Renal cortex interstitium (tissue), 11 donors: ENCODE measurements at regions not wholly inside any gene's neighbourhood (a gene's known extent, or its start where the extent isn't known, plus 50 kb on each side); places are given as distances from the start of the nearest gene placed in this dataset.
A peak's percentile ranks its signal among the peaks of the same experiment; 100 is the strongest.

Source experiments
- DNase-seq, 11 donors: peaks; one replicate each; pipeline ENCODE4 v3.0.0-alpha.2; 2013; ENCODE audit warnings: low read depth in 9 of 11, low spot score in 4 of 11; ENCODE audit errors: extremely low read depth in 1 of 11

DNA sequence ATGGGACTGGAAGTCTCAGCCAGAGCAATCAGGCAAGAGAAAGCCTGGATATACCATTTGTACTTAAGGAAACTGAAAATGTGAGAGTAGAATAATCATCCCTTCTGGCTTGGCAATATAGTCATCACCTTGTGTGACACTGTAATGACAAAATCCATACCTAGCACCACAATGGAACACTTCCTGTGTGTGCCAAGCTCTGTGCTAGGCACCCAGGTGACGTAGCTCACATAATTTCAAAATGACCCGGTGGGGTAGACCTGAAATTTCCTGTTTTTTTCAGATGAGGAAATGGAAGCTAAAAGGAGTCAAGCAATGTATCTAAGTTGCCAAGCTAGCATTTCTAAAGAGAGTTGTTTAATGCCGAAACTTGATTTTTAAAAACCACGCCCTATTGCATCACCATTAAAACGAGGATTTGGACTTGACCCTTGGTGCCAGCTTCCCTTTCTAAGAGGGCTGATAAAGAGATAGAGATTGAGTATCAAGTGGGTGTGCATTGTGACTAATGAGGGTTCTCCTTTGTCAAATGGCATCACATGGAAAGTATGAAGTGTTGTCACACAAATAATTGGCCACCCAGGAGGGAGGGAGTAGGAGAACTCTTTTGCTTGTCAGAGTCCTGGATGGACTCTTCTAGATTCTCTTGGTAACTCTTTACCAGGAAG, 141.3 kb upstream of the PDZRN3 start:
- DNase-seq, result no peak

DNA sequence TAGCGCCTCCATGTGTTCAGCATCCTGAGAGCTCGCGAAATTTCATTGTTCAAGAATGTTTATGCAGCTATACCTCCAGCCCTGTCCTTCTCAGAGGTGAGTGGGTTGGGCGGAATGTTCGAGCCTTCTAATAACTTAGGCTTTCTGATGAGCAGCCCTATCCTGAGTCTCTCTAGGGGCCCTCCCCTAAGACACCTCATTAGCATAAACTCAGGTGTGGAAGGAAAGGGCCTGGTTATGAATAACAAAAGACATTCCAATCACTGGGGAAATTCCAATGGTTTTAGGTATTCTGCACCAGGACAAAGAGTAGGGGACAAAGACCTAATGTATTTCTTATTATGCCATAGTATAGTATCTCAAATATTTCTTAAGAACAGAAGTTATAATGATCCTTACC, 138.1 kb upstream of the PDZRN3 start:
- DNase-seq, result no peak

DNA sequence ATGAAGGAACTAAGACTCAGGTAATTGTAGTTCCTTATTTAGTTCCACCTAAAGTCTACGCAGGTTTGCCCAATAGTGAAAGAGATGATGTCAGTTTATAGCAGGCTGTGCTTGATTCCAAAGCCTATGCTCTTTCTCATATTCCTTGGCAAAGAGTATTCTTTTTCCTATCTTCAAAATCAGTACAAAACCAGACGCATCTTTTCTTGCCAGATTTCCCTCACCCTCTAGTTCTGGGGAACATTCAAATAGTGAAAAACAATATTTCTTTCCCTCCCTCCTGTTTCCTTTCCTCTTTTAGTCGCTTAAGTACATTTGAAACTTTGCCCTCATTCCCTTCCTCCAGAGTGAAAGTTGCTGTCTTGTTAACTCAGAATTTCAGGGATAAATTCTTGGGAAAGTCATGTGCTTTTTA, 134.6 kb upstream of the PDZRN3 start:
- DNase-seq, result no peak

DNA sequence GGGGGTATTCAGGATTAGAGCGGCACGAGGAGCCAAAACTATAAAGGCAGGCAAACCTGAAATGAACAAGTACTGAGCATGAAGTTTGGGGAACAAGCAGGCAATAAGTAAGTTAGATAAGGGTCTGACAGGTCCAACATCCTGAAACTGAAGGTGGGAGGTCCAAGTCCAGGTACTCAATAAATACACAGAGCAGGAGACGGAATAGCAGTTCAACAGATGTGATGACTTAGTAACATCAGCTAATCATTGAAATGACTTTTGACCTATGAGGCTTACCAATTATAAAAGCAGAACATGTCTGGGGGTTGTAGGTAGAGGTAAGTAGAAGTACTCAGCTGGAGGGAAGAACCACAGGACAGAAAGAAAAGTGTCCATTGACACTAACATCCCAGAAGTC, 132.8 kb upstream of the PDZRN3 start:
- DNase-seq, result no peak

DNA sequence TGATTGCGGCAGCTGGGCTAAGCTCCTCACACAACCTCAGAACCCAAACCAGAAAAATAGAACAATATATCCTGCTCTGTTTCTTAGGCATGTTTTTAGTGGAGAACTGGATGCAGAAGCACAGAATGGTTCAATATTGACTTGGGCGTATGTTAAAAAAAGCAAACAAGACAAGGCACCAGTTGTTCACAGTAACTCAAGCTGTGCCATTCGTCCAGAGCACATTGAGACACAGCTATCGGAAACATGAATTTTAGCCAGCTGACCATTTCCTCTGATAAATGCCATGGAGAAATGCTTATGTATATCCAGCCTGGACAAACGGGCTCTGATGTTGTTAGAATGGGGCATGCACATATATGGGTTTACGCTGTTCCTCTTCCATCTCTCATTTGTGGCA, 129.2 kb upstream of the PDZRN3 start:
- DNase-seq, result no peak

DNA sequence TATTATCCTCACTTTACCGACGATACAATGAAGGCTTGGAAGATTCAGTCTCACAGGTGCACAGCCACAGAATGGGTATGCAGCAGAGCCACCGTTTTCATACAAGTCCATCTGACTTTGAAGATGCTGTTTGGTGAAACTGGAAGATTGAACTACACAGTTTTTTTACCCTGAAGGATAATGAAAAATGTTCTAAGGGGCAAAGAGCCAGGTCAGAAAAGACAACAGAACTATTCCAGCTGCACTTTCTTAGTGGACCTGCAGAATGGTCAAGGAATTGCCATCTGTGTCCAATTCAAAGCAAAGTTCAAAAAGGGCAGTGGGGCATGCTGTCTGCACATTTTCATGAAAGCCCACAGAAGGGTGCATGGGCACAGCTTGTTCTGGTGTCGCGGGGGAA, 127.6 kb upstream of the PDZRN3 start:
- no peak for DNase-seq

DNA sequence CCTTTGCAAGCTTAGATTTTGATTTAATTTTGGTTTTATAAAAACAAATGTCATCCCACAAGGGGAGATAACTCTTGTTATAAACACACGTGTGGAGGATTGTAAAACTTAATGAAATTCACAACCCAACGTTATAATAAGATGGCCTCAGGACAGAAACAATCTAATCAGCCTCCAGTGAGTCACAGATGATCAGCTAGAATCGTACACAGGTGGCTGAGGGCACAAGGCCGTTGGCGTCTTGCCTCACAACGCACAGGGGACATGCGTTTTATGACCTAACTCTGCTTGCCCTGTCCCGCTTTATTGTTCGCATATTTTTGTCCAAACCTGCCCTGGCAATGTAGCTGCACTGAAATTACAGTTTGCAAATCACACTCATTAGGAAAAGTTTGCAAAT, 121.9 kb upstream of the PDZRN3 start:
- DNase-seq, result no peak

DNA sequence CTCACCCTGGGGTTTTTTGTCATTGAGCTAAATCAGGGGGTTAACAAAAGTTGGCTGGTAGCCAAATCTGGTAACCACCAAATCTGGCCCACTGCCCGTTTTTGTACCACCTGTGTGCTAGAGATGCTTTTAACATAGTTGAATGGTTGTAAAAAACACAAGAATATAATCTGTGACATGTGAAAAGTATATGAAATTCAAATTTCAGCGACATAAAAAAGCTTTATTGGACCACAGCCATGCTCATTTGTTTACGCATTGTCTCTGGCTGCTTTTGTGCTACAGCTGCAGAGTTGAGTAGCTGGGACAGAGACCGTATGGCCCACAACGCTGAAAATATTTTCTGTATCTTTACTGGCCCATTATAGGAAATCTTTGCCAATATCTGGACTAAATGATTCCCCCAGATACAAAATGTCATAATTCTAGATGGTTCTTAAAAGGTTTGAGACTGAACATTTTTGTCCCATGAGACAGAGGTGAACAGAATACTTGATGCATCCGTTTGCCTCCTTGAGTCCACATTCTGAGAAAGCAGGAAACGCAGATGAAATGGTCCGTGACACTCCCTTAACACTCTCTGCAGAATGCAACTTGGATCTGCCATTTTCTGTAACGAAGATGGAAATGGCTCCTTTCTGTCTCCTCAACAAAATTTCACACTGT, 120.9 kb upstream of the PDZRN3 start:
- DNase-seq, result peak in 2 of 11 donors; percentile 43 to 44

DNA sequence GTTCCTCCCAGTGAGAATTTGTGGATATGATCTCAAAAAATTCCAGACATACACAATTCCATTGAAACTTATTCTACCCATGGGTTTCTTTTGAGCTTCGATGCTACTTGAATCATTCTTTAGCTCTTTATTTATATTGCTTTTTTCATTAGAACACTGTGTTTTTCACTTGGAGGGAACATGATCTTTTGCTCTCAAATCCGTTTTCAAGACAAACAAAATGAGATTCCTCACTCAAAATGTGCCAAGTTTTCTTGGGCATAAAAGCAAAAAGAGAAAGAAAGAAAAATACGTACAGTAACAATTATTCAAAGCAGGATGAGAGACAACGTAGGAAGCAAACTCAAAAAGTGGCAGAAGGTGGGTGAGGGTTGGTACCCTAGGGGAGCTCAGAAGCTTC, 118.8 kb upstream of the PDZRN3 start:
- no peak for DNase-seq

DNA sequence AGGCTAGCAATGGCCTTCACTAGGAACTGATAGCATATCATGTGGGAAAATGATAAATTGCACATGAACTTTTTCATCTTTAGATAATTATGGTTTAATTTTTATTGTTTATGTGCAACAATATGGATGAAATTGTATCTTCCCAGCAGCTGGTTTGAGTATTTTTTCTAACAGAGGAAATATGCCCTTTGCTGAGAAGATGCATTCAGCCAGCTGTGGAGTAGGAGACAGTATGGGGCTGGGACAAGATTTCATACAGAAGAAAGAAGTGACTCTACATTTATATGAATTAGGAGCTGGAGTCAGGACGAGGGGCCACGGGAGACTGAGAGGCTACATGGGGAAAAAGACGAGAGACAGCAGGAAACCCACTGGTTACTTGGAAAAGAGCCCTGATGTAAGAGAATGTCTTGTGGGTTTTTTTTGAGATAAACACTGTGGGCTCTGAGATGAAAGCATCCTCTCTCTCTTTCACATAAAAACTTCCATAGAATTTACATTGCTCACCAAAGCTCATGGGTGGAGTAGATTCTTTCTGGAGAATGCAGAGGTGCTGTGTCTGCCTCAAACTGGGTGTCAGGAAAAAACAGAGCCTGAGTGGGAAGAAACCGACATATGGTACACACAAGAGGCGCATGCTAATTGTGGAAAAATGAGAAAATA, 115.2 kb upstream of the PDZRN3 start:
- no peak for DNase-seq

DNA sequence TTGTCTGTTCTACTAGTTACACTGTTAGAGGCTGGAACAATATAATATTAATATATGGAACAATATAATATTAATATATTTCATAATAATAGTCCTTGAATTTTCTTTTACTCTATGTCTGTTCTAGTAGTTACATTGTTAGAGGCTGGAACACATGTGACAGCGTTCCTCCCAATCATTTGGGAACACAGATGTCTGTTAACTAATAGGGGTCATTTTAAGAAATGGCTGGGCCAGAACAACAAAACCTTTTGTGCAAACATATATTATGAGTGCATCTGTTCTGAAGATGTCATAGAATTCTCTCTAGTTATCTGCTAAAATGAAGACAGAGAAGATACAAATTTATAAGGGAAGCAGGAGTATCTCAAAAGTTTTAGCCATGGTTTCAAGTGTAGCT, 114.0 kb upstream of the PDZRN3 start:
- no peak for DNase-seq

DNA sequence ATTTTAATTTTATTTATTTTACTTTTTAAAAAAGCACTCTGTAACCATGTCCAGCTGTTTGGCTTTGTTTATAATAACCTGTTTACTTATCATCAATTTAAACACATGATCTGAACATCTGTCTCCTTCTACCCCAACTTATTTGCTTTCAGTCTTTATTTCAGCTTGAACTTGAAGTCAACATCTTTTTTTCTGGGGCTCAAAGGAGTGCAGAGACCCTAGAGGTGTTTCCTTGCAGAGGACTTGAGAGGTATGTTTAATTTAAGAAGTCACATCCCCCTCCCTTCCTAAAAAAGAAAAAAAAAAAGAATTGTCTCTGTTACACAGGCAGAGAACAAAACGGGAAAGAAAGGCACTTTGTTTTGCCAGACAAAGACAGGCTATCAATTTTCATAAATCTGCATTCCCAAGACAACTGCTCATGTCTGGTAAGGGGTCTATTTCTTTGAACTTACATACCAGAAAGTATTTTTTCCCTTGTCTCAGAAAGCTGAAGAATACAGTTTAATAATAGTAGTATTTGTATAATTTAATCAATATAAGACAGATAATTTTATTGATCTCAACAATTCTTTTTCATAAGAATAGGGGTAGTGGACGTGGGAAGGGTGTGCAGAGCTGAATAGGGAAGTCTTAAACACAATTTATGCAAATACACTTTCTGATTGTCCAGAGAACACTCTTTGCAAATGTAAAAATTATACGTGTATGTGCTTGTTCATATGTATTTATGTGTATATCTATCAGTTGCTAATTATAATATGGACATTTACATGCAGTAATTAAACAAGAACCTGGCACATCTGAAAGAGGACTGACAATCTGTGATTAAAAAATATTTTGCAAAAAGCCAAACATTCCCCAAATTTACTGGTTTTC, 109.7 kb upstream of the PDZRN3 start:
- DNase-seq, result no peak

DNA sequence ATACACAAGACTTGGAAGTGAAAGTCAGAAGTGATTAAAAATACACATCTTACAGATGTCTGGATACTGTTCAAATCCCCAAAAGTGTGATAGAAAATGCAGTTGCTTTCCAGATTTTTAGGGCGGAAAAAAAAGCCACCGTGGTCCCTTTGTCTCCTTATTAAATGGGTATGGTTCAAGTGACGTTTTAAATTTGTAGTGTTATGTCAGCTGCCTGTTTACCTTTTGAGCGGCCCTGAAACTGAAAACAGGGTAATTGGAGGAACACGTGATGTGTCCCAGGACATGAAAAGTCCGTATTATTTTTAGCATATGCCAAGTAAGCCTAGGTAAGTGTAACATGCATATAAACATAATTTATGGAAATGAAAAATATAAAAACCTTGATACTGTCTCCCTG, 109.0 kb upstream of the PDZRN3 start:
- DNase-seq, result no peak

DNA sequence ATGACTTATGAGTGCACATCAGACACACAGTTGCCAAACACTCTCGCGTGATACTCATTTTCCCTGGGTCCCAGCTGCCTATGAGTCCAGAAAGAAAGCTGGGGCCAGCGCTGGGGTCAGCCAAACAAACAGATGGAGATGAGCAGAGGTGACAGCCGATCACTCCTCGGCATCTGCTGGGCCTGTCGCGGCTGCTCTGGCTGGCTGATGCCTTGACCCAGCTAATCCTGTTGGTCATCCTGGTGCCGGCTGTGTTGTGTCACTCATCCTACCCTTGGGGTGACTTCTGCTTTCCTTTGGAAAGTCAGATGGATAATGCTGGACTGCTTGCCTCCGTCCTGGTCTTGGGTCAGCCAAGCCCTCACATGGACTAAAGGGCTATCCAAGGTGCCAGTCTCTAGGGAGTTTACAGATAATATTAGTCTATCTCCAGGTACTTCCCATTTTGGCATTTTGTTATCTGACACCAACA, 105.3 kb upstream of the PDZRN3 start:
- no peak for DNase-seq

DNA sequence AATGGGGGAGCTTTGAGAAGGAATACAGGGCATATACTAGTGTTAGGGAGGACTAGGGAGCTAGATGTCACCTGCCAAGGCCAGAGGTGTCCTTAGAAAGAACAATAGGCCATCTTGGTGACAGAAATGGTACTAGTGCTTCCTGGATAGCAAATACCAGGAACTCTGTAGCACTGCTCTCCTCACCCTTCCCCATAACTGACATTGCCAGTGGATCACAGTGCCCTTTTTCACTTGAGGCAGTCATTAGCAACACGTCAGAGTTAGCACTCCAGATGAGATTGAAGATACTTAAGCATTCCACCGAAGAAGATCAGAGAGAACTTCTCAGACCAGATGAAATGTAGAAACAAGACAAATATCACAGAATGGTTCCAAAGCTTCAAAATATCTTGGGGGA, 103.1 kb upstream of the PDZRN3 start:
- DNase-seq, result no peak

DNA sequence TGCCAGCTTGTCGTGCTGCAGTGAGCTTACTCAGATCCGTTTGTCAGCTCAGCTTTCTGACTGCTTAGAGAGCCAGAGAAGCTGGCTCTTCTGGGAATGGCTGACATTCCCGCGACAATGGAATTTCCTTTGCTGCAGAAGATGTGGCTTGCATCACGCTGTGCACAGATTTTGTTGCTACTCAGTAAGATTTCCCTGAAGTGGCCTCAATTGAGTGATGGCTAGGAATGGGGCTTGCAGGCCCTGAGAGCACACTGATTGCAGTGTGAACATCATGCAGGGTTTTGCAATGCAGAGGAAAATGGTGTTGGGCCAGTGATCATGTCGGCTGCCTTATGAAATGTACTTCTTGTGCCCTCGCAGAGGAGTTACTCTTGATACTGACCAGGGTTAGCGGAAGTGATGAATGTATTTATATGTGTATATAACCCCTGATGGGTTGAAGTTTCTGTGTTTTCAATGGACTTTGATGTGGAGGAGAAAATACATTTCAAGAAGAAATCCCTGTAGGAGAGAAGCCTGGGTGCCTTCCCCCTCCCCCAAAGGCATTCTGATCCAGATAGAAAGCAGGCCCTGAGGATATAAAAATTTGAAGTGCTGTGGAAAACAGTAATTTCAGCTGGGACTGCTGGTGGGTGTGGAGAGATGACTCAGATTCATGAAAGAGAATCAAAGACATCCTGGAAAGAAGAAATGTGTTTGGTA, 102.5 kb upstream of the PDZRN3 start:
- peak in 7 of 11 donors; percentile 43 to 74 (median 57) for DNase-seq

DNA sequence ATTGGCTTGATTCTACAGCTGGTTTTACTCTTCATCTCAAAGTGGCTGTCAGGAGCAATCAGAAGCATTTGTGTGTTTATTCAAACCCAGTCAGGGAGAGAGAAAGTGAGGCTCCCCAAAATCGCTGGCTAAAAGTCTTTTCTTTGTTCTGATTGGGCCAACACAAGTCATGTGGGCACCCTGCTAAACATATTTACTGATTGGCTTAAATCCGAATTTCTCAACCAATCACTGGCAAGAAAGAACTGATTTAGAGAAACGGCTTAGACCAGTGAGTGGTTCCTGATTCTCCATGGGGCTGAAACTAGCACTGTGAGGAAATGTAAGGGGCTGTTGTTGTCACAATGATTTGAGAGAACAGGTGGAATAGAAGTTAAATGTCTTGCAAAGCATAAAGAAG, 98.9 kb upstream of the PDZRN3 start:
- DNase-seq, result no peak

DNA sequence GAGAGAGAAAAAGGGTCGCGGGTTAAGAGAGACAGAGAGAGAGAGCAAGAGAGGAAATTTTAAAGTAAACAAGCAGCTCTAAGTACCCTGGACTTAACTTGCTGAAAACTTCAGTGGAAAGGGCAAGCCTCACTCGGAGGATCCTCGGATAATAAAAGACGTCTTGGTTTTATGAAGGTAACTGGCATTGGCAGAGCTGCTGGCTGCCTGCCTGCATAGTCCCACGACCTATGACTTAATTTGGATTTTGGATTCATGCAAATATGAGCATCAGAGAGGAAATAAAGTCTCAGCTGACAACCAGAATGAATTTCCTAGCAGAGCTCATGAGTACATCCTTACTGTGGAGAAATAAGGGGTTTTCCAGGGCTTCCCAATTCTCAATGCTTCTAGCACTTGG, 95.1 kb upstream of the PDZRN3 start:
- DNase-seq, result no peak

DNA sequence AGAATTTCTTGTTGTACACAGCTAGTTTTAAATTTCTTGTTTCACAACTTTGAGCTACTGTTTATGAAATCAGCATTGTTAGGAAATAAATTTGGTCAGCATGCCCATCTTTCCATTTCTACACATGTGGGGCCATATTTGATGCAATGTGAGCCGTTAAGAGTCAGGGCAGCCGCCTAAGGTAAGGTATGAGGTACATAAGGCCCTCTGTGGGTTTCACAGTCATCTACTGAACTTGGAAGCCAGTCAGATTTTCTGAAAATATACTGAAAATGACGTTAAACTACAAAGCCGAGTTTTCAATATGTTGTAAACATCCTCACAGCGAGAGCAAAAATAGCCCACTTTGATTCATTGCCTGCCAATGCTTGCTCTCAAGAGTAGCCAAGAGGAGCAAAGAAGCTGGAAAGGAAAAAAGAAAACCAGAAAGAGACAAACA, 94.7 kb upstream of the PDZRN3 start:
- peak in 1 of 11 donors; percentile 27 for DNase-seq
